ENCODE measurements at regions not wholly inside any gene's neighbourhood (a gene's known extent, or its start where the extent isn't known, plus 50 kb on each side); places are given as distances from the start of the nearest gene placed in this dataset.

- Mint-ChIP-seq H3K27me3 (peaks cover 26% of the 10 kb centered on the region), H3K27ac (no peak overlapping the region), H3K4me3 (no peak overlapping the region), H3K4me1 (no peaks in the 10 kb centered on the region), H3K36me3 (ENCODE audit: low read depth) (no peaks in the 10 kb centered on the region), H3K9me3 (no peaks in the 10 kb centered on the region)
- ATAC-seq (replicated peaks), result no peak
Observed at GRCh38 chr10:118537623-118538022, 57.8 kb downstream of the PRLHR start.

- Mint-ChIP-seq H3K4me1 (no peaks in the 10 kb centered on the region), H3K9me3 (no peaks in the 10 kb centered on the region), H3K27me3 (peaks cover 8% of the 10 kb centered on the region), H3K36me3 (ENCODE audit: low read depth) (no peaks in the 10 kb centered on the region), H3K4me3 (no peak overlapping the region), H3K27ac (no peak overlapping the region)
- ATAC-seq (replicated peaks), result no peak
Observed at GRCh38 chr10:118534136-118534535, 61.3 kb downstream of the PRLHR start.

GRCh38 chr10:118531105-118531852, 64.2 kb downstream of the PRLHR start:
- Mint-ChIP-seq H3K4me3 (no peak overlapping the region), H3K36me3 (ENCODE audit: low read depth) (no peaks in the 10 kb centered on the region), H3K27ac (no peak overlapping the region), H3K27me3 (peaks cover 13% of the 10 kb centered on the region), H3K9me3 (no peaks in the 10 kb centered on the region), H3K4me1 (no peaks in the 10 kb centered on the region)
- no peak for ATAC-seq (replicated peaks)

GRCh38 chr10:118528426-118528825, 67.0 kb downstream of the PRLHR start:
- no peak overlapping the region for H3K27ac Mint-ChIP-seq
- no peaks in the 10 kb centered on the region for H3K36me3 Mint-ChIP-seq (ENCODE audit: low read depth)
- ATAC-seq (replicated peaks), result no peak
- no peak overlapping the region for H3K4me3 Mint-ChIP-seq
- no peaks in the 10 kb centered on the region for H3K4me1 Mint-ChIP-seq
- peaks cover 23% of the 10 kb centered on the region for H3K27me3 Mint-ChIP-seq
- H3K9me3 Mint-ChIP-seq, result no peaks in the 10 kb centered on the region

- ATAC-seq (replicated peaks), result no peak
- H3K27ac Mint-ChIP-seq, result no peak overlapping the region
- no peaks in the 10 kb centered on the region for H3K36me3 Mint-ChIP-seq (ENCODE audit: low read depth)
- no peaks in the 10 kb centered on the region for H3K4me1 Mint-ChIP-seq
- peaks cover 40% of the 10 kb centered on the region for H3K27me3 Mint-ChIP-seq
- no peak overlapping the region for H3K4me3 Mint-ChIP-seq
- no peaks in the 10 kb centered on the region for H3K9me3 Mint-ChIP-seq
Observed at GRCh38 chr10:118523775-118524174, 71.7 kb downstream of the PRLHR start.

- no peaks in the 10 kb centered on the region for H3K36me3 Mint-ChIP-seq (ENCODE audit: low read depth)
- peaks cover 41% of the 10 kb centered on the region for H3K27me3 Mint-ChIP-seq
- no peak overlapping the region for H3K4me3 Mint-ChIP-seq
- no peaks in the 10 kb centered on the region for H3K9me3 Mint-ChIP-seq
- no peak overlapping the region for H3K27ac Mint-ChIP-seq
- ATAC-seq (replicated peaks), result peak; percentile 12
- H3K4me1 Mint-ChIP-seq, result no peaks in the 10 kb centered on the region
Observed at GRCh38 chr10:118522791-118523498, 72.5 kb downstream of the PRLHR start.

- Mint-ChIP-seq H3K4me3 (no peak overlapping the region), H3K36me3 (ENCODE audit: low read depth) (no peaks in the 10 kb centered on the region), H3K27me3 (peaks cover 42% of the 10 kb centered on the region), H3K27ac (no peak overlapping the region), H3K9me3 (no peaks in the 10 kb centered on the region), H3K4me1 (no peaks in the 10 kb centered on the region)
- ATAC-seq (replicated peaks), result no peak
Observed at GRCh38 chr10:118521415-118522117, 73.9 kb downstream of the PRLHR start.

- Mint-ChIP-seq H3K27ac (no peak overlapping the region), H3K27me3 (peaks cover 46% of the 10 kb centered on the region), H3K4me1 (no peaks in the 10 kb centered on the region), H3K4me3 (no peak overlapping the region), H3K9me3 (no peaks in the 10 kb centered on the region), H3K36me3 (ENCODE audit: low read depth) (no peaks in the 10 kb centered on the region)
- no peak for ATAC-seq (replicated peaks)
Observed at GRCh38 chr10:118520116-118520742, 75.2 kb downstream of the PRLHR start.

- no peaks in the 10 kb centered on the region for H3K9me3 Mint-ChIP-seq
- no peak overlapping the region for H3K27ac Mint-ChIP-seq
- H3K27me3 Mint-ChIP-seq, result peaks cover 41% of the 10 kb centered on the region
- H3K4me1 Mint-ChIP-seq, result no peaks in the 10 kb centered on the region
- no peak for ATAC-seq (replicated peaks)
- no peak overlapping the region for H3K4me3 Mint-ChIP-seq
- H3K36me3 Mint-ChIP-seq (ENCODE audit: low read depth), result no peaks in the 10 kb centered on the region
Observed at GRCh38 chr10:118518095-118518494, 77.4 kb downstream of the PRLHR start.

GRCh38 chr10:118516716-118517115, 78.7 kb downstream of the PRLHR start:
- Mint-ChIP-seq H3K27me3 (peaks cover 37% of the 10 kb centered on the region), H3K4me1 (no peaks in the 10 kb centered on the region), H3K4me3 (no peak overlapping the region), H3K36me3 (ENCODE audit: low read depth) (no peaks in the 10 kb centered on the region), H3K9me3 (no peaks in the 10 kb centered on the region), H3K27ac (no peak overlapping the region)
- no peak for ATAC-seq (replicated peaks)

GRCh38 chr10:118513174-118513573, 82.3 kb downstream of the PRLHR start:
- no peaks in the 10 kb centered on the region for H3K9me3 Mint-ChIP-seq
- no peak overlapping the region for H3K27ac Mint-ChIP-seq
- H3K4me3 Mint-ChIP-seq, result no peak overlapping the region
- no peaks in the 10 kb centered on the region for H3K4me1 Mint-ChIP-seq
- no peaks in the 10 kb centered on the region for H3K36me3 Mint-ChIP-seq (ENCODE audit: low read depth)
- no peak for ATAC-seq (replicated peaks)
- H3K27me3 Mint-ChIP-seq, result peaks cover 18% of the 10 kb centered on the region

- Mint-ChIP-seq H3K27me3 (peaks cover 12% of the 10 kb centered on the region), H3K36me3 (ENCODE audit: low read depth) (no peaks in the 10 kb centered on the region), H3K27ac (no peak overlapping the region), H3K4me3 (no peak overlapping the region), H3K9me3 (no peaks in the 10 kb centered on the region), H3K4me1 (no peaks in the 10 kb centered on the region)
- no peak for ATAC-seq (replicated peaks)
Observed at GRCh38 chr10:118511711-118512110, 83.7 kb downstream of the PRLHR start.

GRCh38 chr10:118508863-118509262, 86.6 kb downstream of the PRLHR start:
- Mint-ChIP-seq H3K4me3 (no peak overlapping the region), H3K36me3 (ENCODE audit: low read depth) (no peaks in the 10 kb centered on the region), H3K9me3 (no peaks in the 10 kb centered on the region), H3K4me1 (no peaks in the 10 kb centered on the region), H3K27ac (no peak overlapping the region), H3K27me3 (peaks cover 3% of the 10 kb centered on the region)
- no peak for ATAC-seq (replicated peaks)

GRCh38 chr10:118508355-118508754, 87.1 kb downstream of the PRLHR start:
- H3K27me3 Mint-ChIP-seq, result peaks cover 3% of the 10 kb centered on the region
- no peaks in the 10 kb centered on the region for H3K9me3 Mint-ChIP-seq
- no peak overlapping the region for H3K4me3 Mint-ChIP-seq
- H3K36me3 Mint-ChIP-seq (ENCODE audit: low read depth), result no peaks in the 10 kb centered on the region
- no peak for ATAC-seq (replicated peaks)
- no peaks in the 10 kb centered on the region for H3K4me1 Mint-ChIP-seq
- no peak overlapping the region for H3K27ac Mint-ChIP-seq
